K562 (cell line): ENCODE measurements at regions not wholly inside any gene's neighbourhood (a gene's known extent, or its start where the extent isn't known, plus 50 kb on each side); places are given as distances from the start of the nearest gene placed in this dataset.

Experiments
- ATAC-seq: fragments of 200-7000 bp; cut with Tn5 transposase; 3 replicates; pipeline ENCODE4 v1.9.1; 2020; ENCODE audit warnings: moderate library complexity
- BruUV-seq: library from RNA; stranded (reverse); fragments of 400-500 nt; replicated peaks from 2 replicates; lab custom pipeline; 2021; lab: Mats Ljungman, UMichigan
- CTCF ChIA-PET: fragments of 300-600 bp; formaldehyde crosslinking; extraction: SDS; loops from one replicate; lab custom pipeline; 2021; ENCODE audit warnings: low intra/inter-chr PET ratio; lab: Yijun Ruan, JAX
- POLR2A ChIA-PET: fragments of 300-600, 350-650 bp; sonication (Branson Sonifier 250); formaldehyde crosslinking; extraction: SDS; loops from one replicate; lab custom pipeline; 2021; ENCODE audit warnings: antibody characterized with exemption, inconsistent platforms; lab: Yijun Ruan, JAX
- DNase-seq, 4 experiments: peaks; one replicate each; pipeline versions ENCODE4 v3.0.0 to v3.0.0-alpha.2; 2011 to 2018; ENCODE audit warnings: low spot score in 3 of 4, mixed read lengths in 3 of 4; ENCODE audit errors: extremely low read depth in 1 of 4
- FAIRE-seq: peaks from 2 replicates; lab custom pipeline; 2011; peaks lifted over from hg19 to GRCh38; lab: Jason Lieb, UNC
- H2AFZ ChIP-seq: 2 replicates; pipeline ENCODE4 v1.6.0; 2011; ENCODE audit warnings: low read depth, low read length, control low read depth, inconsistent platforms
- H3K27ac ChIP-seq: fragments of 200-600 bp; 3 replicates; pipeline ENCODE4 v1.8.0; 2011; ENCODE audit warnings: low read depth, mild to moderate bottlenecking, control low read depth, inconsistent platforms, low read length, moderate library complexity, mixed read lengths; ENCODE audit errors: extremely low read depth
- H3K27me3 ChIP-seq, 2 experiments: fragments of 300-600 bp in 1 of 2; 2 replicates in 1 of 2; 3 replicates in 1 of 2; pipeline versions ENCODE4 v1.6.0 to v1.8.0; 2011; ENCODE audit warnings: inconsistent platforms in 2 of 2, low read length in 2 of 2, mild to moderate bottlenecking in 1 of 2, mixed read lengths in 1 of 2, moderate library complexity in 1 of 2; ENCODE audit not compliant: control insufficient read depth in 2 of 2, insufficient read depth in 2 of 2
- H3K36me3 ChIP-seq: fragments of 300-600 bp; 3 replicates; pipeline ENCODE4 v1.8.0; 2011; ENCODE audit warnings: mild to moderate bottlenecking, low read length, inconsistent platforms; ENCODE audit not compliant: control insufficient read depth, insufficient read depth
- H3K4me1 ChIP-seq, 2 experiments: fragments of 200-600 bp in 1 of 2; replicated peaks in 1 of 2; 2 replicates in 1 of 2; 3 replicates in 1 of 2; pipeline versions ENCODE4 v1.5.1 to v1.8.0; 2011; ENCODE audit warnings: inconsistent platforms in 2 of 2, low read length in 2 of 2, mild to moderate bottlenecking in 1 of 2, mixed read lengths in 1 of 2, moderate library complexity in 1 of 2; ENCODE audit not compliant: control insufficient read depth in 2 of 2, insufficient read depth in 2 of 2
- H3K4me2 ChIP-seq: 2 replicates; pipeline ENCODE4 v1.6.1; 2011; ENCODE audit warnings: low read length, control low read depth, inconsistent platforms, mixed read lengths; ENCODE audit not compliant: insufficient read depth
- H3K4me3 ChIP-seq: fragments of 200-600 bp; sonication (generic), shearing (Covaris generic); 2 replicates; pipeline ENCODE4 v1.5.1; 2016; ENCODE audit warnings: control low read depth, inconsistent platforms
- H3K79me2 ChIP-seq: fragments of 200-600 bp; 3 replicates; pipeline ENCODE4 v1.8.0; 2011; ENCODE audit warnings: low read length, inconsistent platforms; ENCODE audit not compliant: control insufficient read depth, insufficient read depth
- H3K9ac ChIP-seq, 2 experiments: 2 replicates each; pipeline versions ENCODE4 v1.6.0 to v1.6.1; 2011; ENCODE audit warnings: low read depth in 2 of 2, low read length in 2 of 2, control low read depth in 1 of 2, inconsistent platforms in 1 of 2, mild to moderate bottlenecking in 1 of 2, mixed read lengths in 1 of 2; ENCODE audit not compliant: insufficient read depth in 1 of 2
- H3K9me1 ChIP-seq: one replicate; pipeline ENCODE4 v1.6.0; 2011; ENCODE audit warnings: inconsistent platforms, mild to moderate bottlenecking, low read length, moderate library complexity; ENCODE audit not compliant: control insufficient read depth, insufficient read depth
- H3K9me3 ChIP-seq: replicated peaks from 2 replicates; pipeline ENCODE4 v1.5.1; 2011; ENCODE audit warnings: low read depth, low read length, inconsistent platforms; ENCODE audit not compliant: control insufficient read depth, insufficient read depth
- H4K20me1 ChIP-seq: replicated peaks from 2 replicates; pipeline ENCODE4 v1.6.1; 2011; ENCODE audit warnings: low read length, inconsistent platforms, mixed read lengths; ENCODE audit not compliant: control insufficient read depth, insufficient read depth
- NR2C1 ChIP-seq, 2 experiments: fragments of 450-650 bp; IDR thresholded peaks; 2 replicates each; pipeline ENCODE4 v1.6.1; 2017; ENCODE audit warnings: mild to moderate bottlenecking in 2 of 2, antibody characterized with exemption in 1 of 2, inconsistent platforms in 1 of 2, missing compliant biosample characterization in 1 of 2, missing genetic modification characterization in 1 of 2
- SNIP1 ChIP-seq: fragments of 450-650 bp; IDR thresholded peaks from 2 replicates; pipeline ENCODE4 v1.7.1; 2017; ENCODE audit warnings: low read depth, mild to moderate bottlenecking
- SP1 ChIP-seq: sonication (generic); formaldehyde crosslinking; IDR thresholded peaks from 2 replicates; pipeline ENCODE4 v1.8.1; 2022; ENCODE audit warnings: mild to moderate bottlenecking, missing genetic modification reagents
- TARDBP ChIP-seq: fragments of 450-650 bp; IDR thresholded peaks from 2 replicates; pipeline ENCODE4 v1.6.1; 2016
- THAP12 ChIP-seq: fragments of 250-450 bp; sonication (Bioruptor Pico); IDR thresholded peaks from 2 replicates; pipeline ENCODE4 v1.9.0; 2021; ENCODE audit warnings: mild to moderate bottlenecking, inconsistent platforms
- ZNF12 ChIP-seq: sonication (generic); formaldehyde crosslinking; IDR thresholded peaks from 2 replicates; pipeline ENCODE4 v1.4.0; 2020; ENCODE audit warnings: mild to moderate bottlenecking, missing genetic modification reagents
- ZNF133 ChIP-seq: fragments of 250-450 bp; sonication (Bioruptor Pico); IDR thresholded peaks from 2 replicates; pipeline ENCODE4 v1.4.0; 2020; ENCODE audit warnings: mild to moderate bottlenecking
- ZNF217 ChIP-seq: sonication (generic); formaldehyde crosslinking; IDR thresholded peaks from 2 replicates; pipeline ENCODE4 v1.8.0; 2022; ENCODE audit warnings: mild to moderate bottlenecking, missing genetic modification reagents
- WGBS: fragments of 100-300 bp; shearing (Covaris generic); methylation state at CpG from one replicate; pipeline ENCODE4 v1.1.6; 2016; ENCODE audit warnings: low coverage, mixed read lengths; ENCODE audit not compliant: insufficient coverage; ENCODE audit errors: missing lambda C conversion rate; 5-methylcytosine and 5-hydroxymethylcytosine counted together
- in situ Hi-C: fragments of 300-500 bp; cut with MboI; formaldehyde crosslinking; loops from 4 replicates; pipeline ENCODE4 v1.15.0; 2018; ENCODE audit warnings: inconsistent platforms, mixed read lengths
- intact Hi-C: fragments of 100-400 bp; cut with micrococcal nuclease; formaldehyde crosslinking; loops from 2 replicates; pipeline ENCODE4 v1.14.2; 2022
- TF ChIP-seq, protein P1 (sequence below): sonication (generic); formaldehyde crosslinking; IDR thresholded peaks from 2 replicates; pipeline ENCODE4 v1.8.0; 2022; ENCODE audit warnings: mild to moderate bottlenecking, missing genetic modification reagents

DNA sequence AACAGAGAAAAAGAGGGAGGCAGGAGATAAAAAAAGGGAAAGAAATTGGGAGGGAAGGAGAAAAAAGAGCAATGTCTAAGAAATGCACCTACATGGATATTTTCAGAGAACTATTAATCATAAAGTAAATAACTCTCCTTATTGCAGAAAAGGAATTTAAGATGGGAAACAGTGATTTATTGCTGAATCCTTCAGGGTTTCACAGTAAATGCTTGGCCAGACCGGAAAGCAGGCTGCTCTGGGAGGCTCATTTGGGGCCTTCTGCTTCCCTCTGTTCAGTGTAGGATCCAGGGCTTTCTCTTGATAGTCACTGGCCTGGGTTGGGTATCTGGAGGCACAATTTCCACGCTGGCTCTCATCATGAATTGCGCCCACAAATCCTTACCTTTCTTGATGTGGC is 324.3 kb upstream of the SORL1-AS1 start:
- Histone ChIP-seq H3K4me2 (no peak overlapping the region), H3K4me1 (no peaks in the 10 kb centered on the region), H4K20me1 (no peaks in the 10 kb centered on the region), H2AFZ (no peak overlapping the region), H3K79me2 (no peaks in the 10 kb centered on the region), H3K9me1 (no peaks in the 10 kb centered on the region), H3K36me3 (no peaks in the 10 kb centered on the region), H3K27me3 (no peaks in the 10 kb centered on the region), H3K9ac (no peak overlapping the region), H3K9me3 (no peaks in the 10 kb centered on the region), H3K4me3 (no peak overlapping the region), H3K27ac (no peak overlapping the region)
- DNase-seq: no peak
- ChIA-PET POLR2A (no interaction called here), CTCF (no interaction called here)
- TF ChIP-seq ZNF133 (CRISPR knock-in tag) (no peak), ZNF12 (CRISPR knock-in tag) (no peak), ZNF217 (CRISPR knock-in tag) (no peak), SNIP1 (no peak), NR2C1 (IDR thresholded peaks at IDR 0.05) (no peak), NR2C1 (tag; IDR thresholded peaks at IDR 0.05) (no peak), TARDBP (no peak), THAP12 (CRISPR knock-in tag) (no peak), SP1 (CRISPR knock-in tag) (no peak)
- TF ChIP-seq, protein P1, sequence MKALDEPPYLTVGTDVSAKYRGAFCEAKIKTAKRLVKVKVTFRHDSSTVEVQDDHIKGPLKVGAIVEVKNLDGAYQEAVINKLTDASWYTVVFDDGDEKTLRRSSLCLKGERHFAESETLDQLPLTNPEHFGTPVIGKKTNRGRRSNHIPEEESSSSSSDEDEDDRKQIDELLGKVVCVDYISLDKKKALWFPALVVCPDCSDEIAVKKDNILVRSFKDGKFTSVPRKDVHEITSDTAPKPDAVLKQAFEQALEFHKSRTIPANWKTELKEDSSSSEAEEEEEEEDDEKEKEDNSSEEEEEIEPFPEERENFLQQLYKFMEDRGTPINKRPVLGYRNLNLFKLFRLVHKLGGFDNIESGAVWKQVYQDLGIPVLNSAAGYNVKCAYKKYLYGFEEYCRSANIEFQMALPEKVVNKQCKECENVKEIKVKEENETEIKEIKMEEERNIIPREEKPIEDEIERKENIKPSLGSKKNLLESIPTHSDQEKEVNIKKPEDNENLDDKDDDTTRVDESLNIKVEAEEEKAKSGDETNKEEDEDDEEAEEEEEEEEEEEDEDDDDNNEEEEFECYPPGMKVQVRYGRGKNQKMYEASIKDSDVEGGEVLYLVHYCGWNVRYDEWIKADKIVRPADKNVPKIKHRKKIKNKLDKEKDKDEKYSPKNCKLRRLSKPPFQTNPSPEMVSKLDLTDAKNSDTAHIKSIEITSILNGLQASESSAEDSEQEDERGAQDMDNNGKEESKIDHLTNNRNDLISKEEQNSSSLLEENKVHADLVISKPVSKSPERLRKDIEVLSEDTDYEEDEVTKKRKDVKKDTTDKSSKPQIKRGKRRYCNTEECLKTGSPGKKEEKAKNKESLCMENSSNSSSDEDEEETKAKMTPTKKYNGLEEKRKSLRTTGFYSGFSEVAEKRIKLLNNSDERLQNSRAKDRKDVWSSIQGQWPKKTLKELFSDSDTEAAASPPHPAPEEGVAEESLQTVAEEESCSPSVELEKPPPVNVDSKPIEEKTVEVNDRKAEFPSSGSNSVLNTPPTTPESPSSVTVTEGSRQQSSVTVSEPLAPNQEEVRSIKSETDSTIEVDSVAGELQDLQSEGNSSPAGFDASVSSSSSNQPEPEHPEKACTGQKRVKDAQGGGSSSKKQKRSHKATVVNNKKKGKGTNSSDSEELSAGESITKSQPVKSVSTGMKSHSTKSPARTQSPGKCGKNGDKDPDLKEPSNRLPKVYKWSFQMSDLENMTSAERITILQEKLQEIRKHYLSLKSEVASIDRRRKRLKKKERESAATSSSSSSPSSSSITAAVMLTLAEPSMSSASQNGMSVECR: no peak
- in situ Hi-C loops: no loop called here
- no TSS peak for BruUV-seq
- FAIRE-seq: no peak
- ATAC-seq: no peak
- intact Hi-C loops: no loop called here
- WGBS: 0% methylated on average over 3 of the region's 3 CpGs
